ENCODE measurements at regions not wholly inside any gene's neighbourhood (a gene's known extent, or its start where the extent isn't known, plus 50 kb on each side); places are given as distances from the start of the nearest gene placed in this dataset.

DNA sequence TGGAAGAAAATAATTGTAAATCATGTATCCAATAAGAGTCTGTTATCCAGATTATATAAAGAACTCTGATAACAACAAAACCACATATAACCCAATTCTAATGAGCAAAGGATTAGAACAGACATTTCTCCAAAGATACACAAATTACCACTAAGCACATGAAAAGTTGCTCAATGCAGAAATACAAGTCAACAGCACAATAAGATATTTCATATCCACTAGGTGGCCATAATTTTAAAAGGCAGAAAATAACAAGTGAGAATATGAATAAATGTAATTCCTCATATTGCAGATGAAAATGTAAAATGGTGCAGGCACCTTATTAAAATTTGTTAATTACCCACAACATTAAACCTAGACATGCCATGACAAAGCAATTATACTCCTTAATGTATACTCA, 73.9 kb upstream of the ZCCHC13 start:
- TF ChIP-seq GATA2 (IDR thresholded peaks at IDR 0.05; ENCODE audit: low read depth, low read length) (no peak), GATA3 (IDR thresholded peaks at IDR 0.05; ENCODE audit: low read depth, low read length) (no peak)
